Bronchial epithelial cell (primary cell): ENCODE measurements at regions not wholly inside any gene's neighbourhood (a gene's known extent, or its start where the extent isn't known, plus 50 kb on each side); places are given as distances from the start of the nearest gene placed in this dataset.

Experiments
- DNase-seq: peaks from one replicate; pipeline ENCODE4 v3.0.0-alpha.2; 2010; ENCODE audit warnings: low read depth
- FAIRE-seq: peaks from 2 replicates; lab custom pipeline; 2011; peaks lifted over from hg19 to GRCh38; lab: Jason Lieb, UNC
- H3K27me3 ChIP-seq: 2 replicates; pipeline ENCODE4 v1.5.1; 2011; ENCODE audit warnings: low read length; ENCODE audit not compliant: control insufficient read depth, insufficient read depth
- H3K36me3 ChIP-seq: 2 replicates; pipeline ENCODE4 v1.5.1; 2011; ENCODE audit warnings: low read length; ENCODE audit not compliant: control insufficient read depth, insufficient read depth
- H3K4me3 ChIP-seq: 2 replicates; pipeline ENCODE4 v1.5.1; 2011; ENCODE audit warnings: mild to moderate bottlenecking, low read depth, low read length, control low read depth
- TF ChIP-seq, protein P1 (sequence below): IDR thresholded peaks from 2 replicates; pipeline ENCODE4 v1.5.1; 2011; ENCODE audit warnings: mild to moderate bottlenecking, moderate library complexity, low read length, control low read depth, inconsistent platforms; ENCODE audit not compliant: insufficient read depth, severe bottlenecking

DNA sequence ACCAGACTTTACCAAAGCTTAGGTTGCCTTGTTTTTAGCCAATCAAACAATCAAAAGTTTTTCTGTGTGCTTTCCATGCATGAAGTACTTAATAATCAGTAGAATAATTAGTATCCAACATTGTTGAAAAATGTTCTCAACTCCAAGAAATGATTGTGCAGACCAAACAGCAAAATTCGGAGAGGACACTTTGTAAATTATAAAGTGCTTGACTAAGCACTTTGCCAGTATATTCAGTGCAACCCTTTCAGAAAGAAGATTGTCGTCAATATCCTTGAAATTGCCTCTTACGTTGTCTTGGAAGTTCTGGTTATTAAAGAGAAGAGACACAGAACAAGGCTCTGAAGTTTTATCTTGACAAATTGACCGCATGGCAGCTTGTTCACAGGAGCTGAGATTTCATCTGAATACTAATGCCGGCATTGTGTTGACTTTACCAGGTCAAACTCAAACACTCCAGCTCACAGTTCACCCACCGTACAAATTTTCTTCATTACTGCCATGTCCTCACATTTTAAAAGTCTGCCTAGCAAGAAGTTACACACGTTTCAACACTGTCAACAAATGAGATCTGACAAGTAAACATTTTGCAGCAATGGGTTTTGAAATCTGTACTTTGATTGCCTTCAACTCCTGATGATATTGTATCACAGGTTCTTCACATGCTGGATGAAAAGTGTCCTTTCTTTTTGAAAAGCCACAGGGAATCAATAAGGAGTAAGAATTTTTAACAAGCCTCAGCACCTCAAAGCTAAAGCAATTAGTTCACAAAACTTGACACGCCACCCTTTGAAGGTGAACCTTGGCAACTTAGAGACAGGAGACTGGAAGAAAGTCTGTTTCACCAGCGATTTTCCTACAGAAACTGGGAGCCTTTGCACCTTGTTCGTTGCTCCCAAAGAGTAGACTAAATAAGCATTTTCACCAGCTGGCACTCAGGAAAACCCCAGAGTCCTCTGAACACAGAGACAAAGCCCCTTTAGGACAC, 150.9 kb downstream of the RFC3 start:
- H3K4me3 ChIP-seq, result no peak overlapping the region
- TF ChIP-seq, protein P1, sequence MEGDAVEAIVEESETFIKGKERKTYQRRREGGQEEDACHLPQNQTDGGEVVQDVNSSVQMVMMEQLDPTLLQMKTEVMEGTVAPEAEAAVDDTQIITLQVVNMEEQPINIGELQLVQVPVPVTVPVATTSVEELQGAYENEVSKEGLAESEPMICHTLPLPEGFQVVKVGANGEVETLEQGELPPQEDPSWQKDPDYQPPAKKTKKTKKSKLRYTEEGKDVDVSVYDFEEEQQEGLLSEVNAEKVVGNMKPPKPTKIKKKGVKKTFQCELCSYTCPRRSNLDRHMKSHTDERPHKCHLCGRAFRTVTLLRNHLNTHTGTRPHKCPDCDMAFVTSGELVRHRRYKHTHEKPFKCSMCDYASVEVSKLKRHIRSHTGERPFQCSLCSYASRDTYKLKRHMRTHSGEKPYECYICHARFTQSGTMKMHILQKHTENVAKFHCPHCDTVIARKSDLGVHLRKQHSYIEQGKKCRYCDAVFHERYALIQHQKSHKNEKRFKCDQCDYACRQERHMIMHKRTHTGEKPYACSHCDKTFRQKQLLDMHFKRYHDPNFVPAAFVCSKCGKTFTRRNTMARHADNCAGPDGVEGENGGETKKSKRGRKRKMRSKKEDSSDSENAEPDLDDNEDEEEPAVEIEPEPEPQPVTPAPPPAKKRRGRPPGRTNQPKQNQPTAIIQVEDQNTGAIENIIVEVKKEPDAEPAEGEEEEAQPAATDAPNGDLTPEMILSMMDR, result no peak
- DNase-seq, result no peak
- FAIRE-seq, result no peak
- H3K27me3 ChIP-seq, result no peaks in the 10 kb centered on the region
- H3K36me3 ChIP-seq, result peaks cover 1% of the 10 kb centered on the region

DNA sequence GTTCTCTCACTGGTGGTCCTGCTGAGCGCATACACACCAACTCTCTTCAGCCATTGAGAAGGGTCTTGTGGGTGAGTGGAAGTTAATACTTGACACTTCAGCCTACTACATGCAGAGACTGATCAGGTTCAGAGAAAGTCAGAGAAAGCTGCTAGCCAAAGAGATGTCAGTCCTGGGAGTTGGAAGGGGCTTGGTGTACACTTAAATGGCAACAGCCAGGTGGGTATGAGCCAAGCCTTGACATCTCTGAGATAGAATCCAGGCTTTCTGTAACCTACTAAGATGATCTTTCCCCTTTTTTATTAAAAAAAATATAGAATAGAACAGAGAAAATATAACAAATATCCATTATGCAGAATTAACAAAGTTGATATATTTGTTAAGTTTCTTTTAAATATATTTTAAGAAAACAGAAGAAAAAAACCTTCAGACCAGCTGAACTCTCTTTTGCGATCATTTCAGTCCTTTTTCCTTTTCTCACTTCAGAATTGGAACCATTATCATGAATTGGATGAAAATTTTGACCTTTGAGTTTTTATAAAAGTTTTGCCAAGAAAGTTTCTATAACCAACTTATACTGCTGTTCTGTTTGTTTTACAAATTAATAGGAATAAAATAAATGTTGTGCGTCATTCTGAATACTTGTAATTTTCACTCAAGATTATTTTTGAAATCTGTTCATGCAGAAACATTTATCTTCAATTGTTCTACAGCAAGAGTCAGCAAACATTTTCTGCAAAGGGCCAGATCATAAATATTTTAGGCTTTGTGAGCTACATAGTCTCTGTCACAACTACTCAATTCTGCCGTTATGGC, 153.0 kb downstream of the RFC3 start:
- Histone ChIP-seq H3K27me3 (no peaks in the 10 kb centered on the region), H3K4me3 (no peak overlapping the region), H3K36me3 (peaks cover 1% of the 10 kb centered on the region)
- TF ChIP-seq, protein P1, result no peak
- no peak for DNase-seq
- no peak for FAIRE-seq

DNA sequence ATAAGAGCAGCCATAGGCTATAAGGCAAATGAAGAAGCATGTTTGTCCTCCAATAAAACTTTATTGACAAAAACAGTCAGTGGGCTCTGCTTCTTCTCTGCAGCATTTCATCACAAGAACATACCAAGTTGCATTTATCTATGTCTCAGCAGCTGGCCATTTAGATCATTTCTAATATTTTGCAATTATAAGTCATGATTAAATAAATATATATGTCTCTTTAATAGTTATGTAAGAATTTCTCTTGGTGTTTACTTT, 153.5 kb downstream of the RFC3 start:
- TF ChIP-seq, protein P1, result no peak
- no peaks in the 10 kb centered on the region for H3K27me3 ChIP-seq
- peaks cover 1% of the 10 kb centered on the region for H3K36me3 ChIP-seq
- DNase-seq (no peak), FAIRE-seq (no peak)
- H3K4me3 ChIP-seq, result no peak overlapping the region

DNA sequence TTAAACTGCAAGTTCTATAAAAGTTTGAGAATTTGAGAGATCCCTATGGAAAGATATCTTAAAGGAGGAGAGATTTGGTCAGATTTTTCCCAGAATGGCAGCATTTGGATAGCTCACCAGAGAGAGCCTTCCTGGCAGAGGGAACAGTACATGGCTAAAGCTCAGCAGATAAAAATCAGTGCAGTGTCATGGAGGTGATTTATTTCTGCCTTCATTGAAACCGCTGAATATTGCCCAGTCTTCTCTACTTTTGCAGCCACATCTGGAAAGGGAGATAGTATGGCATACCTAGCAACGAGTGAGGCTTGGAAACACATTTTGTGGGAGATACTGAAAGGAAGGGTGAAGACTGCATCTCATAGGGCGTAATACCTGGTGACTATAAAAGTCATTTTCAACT, 155.2 kb downstream of the RFC3 start:
- no peak for DNase-seq
- H3K36me3 ChIP-seq, result peaks cover 1% of the 10 kb centered on the region
- no peak for FAIRE-seq
- TF ChIP-seq, protein P1, result no peak
- no peaks in the 10 kb centered on the region for H3K27me3 ChIP-seq
- no peak overlapping the region for H3K4me3 ChIP-seq

DNA sequence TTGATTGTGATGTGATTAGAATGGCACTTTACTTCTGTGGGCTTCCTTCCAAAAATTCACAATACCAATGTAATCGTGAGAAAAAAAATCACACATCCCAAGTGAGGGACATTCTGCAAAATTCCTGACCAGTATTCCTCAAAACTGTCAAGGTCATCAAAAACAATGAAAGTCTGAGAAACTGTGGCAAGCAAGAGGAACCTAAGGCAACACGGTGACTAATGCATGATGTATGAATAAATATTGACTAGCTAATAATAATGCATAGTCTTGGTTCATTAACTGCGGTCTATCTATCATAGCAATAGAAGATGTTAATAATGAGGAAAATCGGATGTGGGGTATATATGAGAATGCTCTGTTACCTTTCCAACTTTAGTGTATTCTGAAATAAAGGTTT, 159.0 kb downstream of the RFC3 start:
- FAIRE-seq, result no peak

More for the DNA sequence above, 159.0 kb downstream of the RFC3 start:
- no peaks in the 10 kb centered on the region for H3K36me3 ChIP-seq
- TF ChIP-seq, protein P1, result no peak
- DNase-seq, result peak; percentile 66
- H3K27me3 ChIP-seq, result no peaks in the 10 kb centered on the region
- no peak overlapping the region for H3K4me3 ChIP-seq
